Neural cell (in vitro differentiated cells): ENCODE measurements at regions not wholly inside any gene's neighbourhood (a gene's known extent, or its start where the extent isn't known, plus 50 kb on each side); places are given as distances from the start of the nearest gene placed in this dataset.

Source experiments
- H2AFZ ChIP-seq: fragments of 200-600, 300-800 bp; sonication (generic), shearing (Covaris generic); 2 replicates; pipeline ENCODE4 v1.6.0; 2014; ENCODE audit warnings: low read depth, mild to moderate bottlenecking, antibody characterized with exemption, low read length, moderate library complexity
- H3F3A ChIP-seq: fragments of 200-600 bp; shearing (Covaris generic); 2 replicates; pipeline ENCODE4 v1.6.1; 2016; ENCODE audit warnings: mild to moderate bottlenecking, moderate library complexity, mixed read lengths, antibody characterized with exemption, low read length; ENCODE audit not compliant: insufficient read depth, poor library complexity, severe bottlenecking
- H3K27ac ChIP-seq: fragments of 200-600, 300-800 bp; sonication (generic), shearing (Covaris generic); 2 replicates; pipeline ENCODE4 v1.5.1; 2014; ENCODE audit warnings: mild to moderate bottlenecking, low read length, moderate library complexity
- H3K27me3 ChIP-seq: fragments of 300-800, 200-600 bp; sonication (generic), shearing (Covaris generic); 2 replicates; pipeline ENCODE4 v1.6.0; 2014; ENCODE audit warnings: mild to moderate bottlenecking, low read depth, low read length, moderate library complexity; ENCODE audit not compliant: insufficient read depth
- H3K36me3 ChIP-seq: fragments of 300-800, 200-600 bp; sonication (generic), shearing (Covaris generic); 2 replicates; pipeline ENCODE4 v1.5.1; 2014; ENCODE audit warnings: mild to moderate bottlenecking, antibody characterized with exemption, low read length, moderate library complexity; ENCODE audit not compliant: insufficient read depth
- H3K4me2 ChIP-seq: fragments of 300-800, 200-600 bp; sonication (generic), shearing (Covaris generic); 2 replicates; pipeline ENCODE4 v1.6.0; 2014; ENCODE audit warnings: mild to moderate bottlenecking, low read length
- H3K4me3 ChIP-seq: fragments of 300-800, 200-600 bp; sonication (generic), shearing (Covaris generic); 2 replicates; pipeline ENCODE4 v1.5.1; 2014; ENCODE audit warnings: mild to moderate bottlenecking, low read length, moderate library complexity
- H3K79me2 ChIP-seq: fragments of 200-600 bp; shearing (Covaris generic); replicated peaks from 2 replicates; pipeline ENCODE4 v1.6.0; 2014; ENCODE audit warnings: mild to moderate bottlenecking, low read length, moderate library complexity; ENCODE audit not compliant: insufficient read depth
- H3K9ac ChIP-seq: fragments of 300-800, 200-600 bp; sonication (generic), shearing (Covaris generic); 2 replicates; pipeline ENCODE4 v1.6.1; 2016; ENCODE audit warnings: mild to moderate bottlenecking, low read length, mixed read lengths
- H3K9me2 ChIP-seq: fragments of 200-600 bp; shearing (Covaris generic); 2 replicates; pipeline ENCODE4 v1.6.1; 2016; ENCODE audit warnings: mild to moderate bottlenecking, low read length, mixed read lengths; ENCODE audit not compliant: insufficient read depth
- H3K9me3 ChIP-seq: fragments of 200-600, 300-800 bp; sonication (generic), shearing (Covaris generic); 2 replicates; pipeline ENCODE4 v1.6.1; 2016; ENCODE audit warnings: mild to moderate bottlenecking, mixed run types, low read length, moderate library complexity, mixed read lengths
- H4K20me1 ChIP-seq: fragments of 200-600 bp; shearing (Covaris generic); 2 replicates; pipeline ENCODE4 v1.6.1; 2016; ENCODE audit warnings: mild to moderate bottlenecking, mixed run types; ENCODE audit not compliant: insufficient read depth
- EP300 ChIP-seq: fragments of 450-650 bp; conservative IDR thresholded peaks from 2 replicates; pipeline ENCODE4 v1.6.1; 2014; ENCODE audit warnings: antibody characterized with exemption, mild to moderate bottlenecking, moderate library complexity; ENCODE audit not compliant: poor library complexity, severe bottlenecking
- EZH2 ChIP-seq: fragments of 200-600, 300-800 bp; shearing (Covaris generic), sonication (generic); IDR thresholded peaks from 2 replicates; pipeline ENCODE4 v1.6.1; 2014; ENCODE audit warnings: antibody characterized with exemption, low read length, borderline replicate concordance, mild to moderate bottlenecking; ENCODE audit not compliant: insufficient read depth, poor library complexity, severe bottlenecking
- MXI1 ChIP-seq: fragments of 450-650 bp; conservative IDR thresholded peaks from 2 replicates; pipeline ENCODE4 v1.6.1; 2014; ENCODE audit warnings: antibody characterized with exemption, mild to moderate bottlenecking; ENCODE audit not compliant: poor library complexity, severe bottlenecking
- POLR2AphosphoS5 ChIP-seq: IDR thresholded peaks from 2 replicates; pipeline ENCODE4 v1.6.1; 2012
- RAD21 ChIP-seq: fragments of 450-650 bp; conservative IDR thresholded peaks from 2 replicates; pipeline ENCODE4 v1.6.1; 2014; ENCODE audit warnings: antibody characterized with exemption, mild to moderate bottlenecking, moderate library complexity
- REST ChIP-seq: IDR thresholded peaks from 2 replicates; pipeline ENCODE4 v1.6.1; 2012; ENCODE audit warnings: borderline replicate concordance
- SMC3 ChIP-seq: fragments of 450-650 bp; conservative IDR thresholded peaks from 2 replicates; pipeline ENCODE4 v1.6.1; 2014; ENCODE audit warnings: antibody characterized with exemption, mild to moderate bottlenecking, moderate library complexity; ENCODE audit not compliant: poor library complexity
- TAF1 ChIP-seq: IDR thresholded peaks from 2 replicates; pipeline ENCODE4 v1.6.1; 2012; ENCODE audit warnings: low read depth
- TF ChIP-seq, protein P1 (sequence below): fragments of 450-650 bp; IDR thresholded peaks from 2 replicates; pipeline ENCODE4 v1.5.1; 2014; ENCODE audit warnings: antibody characterized with exemption, mild to moderate bottlenecking, moderate library complexity; ENCODE audit not compliant: poor library complexity, severe bottlenecking

- H3K9me2 ChIP-seq = no peaks in the 10 kb centered on the region
- H3K36me3 ChIP-seq = no peaks in the 10 kb centered on the region
- no peak overlapping the region for H3K27ac ChIP-seq
- H3K27me3 ChIP-seq = no peaks in the 10 kb centered on the region
- no peaks in the 10 kb centered on the region for H4K20me1 ChIP-seq
- no peak overlapping the region for H3K4me2 ChIP-seq
- H2AFZ ChIP-seq = no peak overlapping the region
- H3F3A ChIP-seq = no peaks in the 10 kb centered on the region
- H3K4me3 ChIP-seq = no peak overlapping the region
- no peaks in the 10 kb centered on the region for H3K9me3 ChIP-seq
- no peaks in the 10 kb centered on the region for H3K79me2 ChIP-seq
- H3K9ac ChIP-seq = no peak overlapping the region
- no peak for TF ChIP-seq POLR2AphosphoS5
- no peak for TF ChIP-seq RAD21
- no peak for TF ChIP-seq MXI1
- TF ChIP-seq TAF1 = no peak
- TF ChIP-seq REST = no peak
- no peak for TF ChIP-seq SMC3
- TF ChIP-seq EP300 = no peak
- TF ChIP-seq, protein P1, sequence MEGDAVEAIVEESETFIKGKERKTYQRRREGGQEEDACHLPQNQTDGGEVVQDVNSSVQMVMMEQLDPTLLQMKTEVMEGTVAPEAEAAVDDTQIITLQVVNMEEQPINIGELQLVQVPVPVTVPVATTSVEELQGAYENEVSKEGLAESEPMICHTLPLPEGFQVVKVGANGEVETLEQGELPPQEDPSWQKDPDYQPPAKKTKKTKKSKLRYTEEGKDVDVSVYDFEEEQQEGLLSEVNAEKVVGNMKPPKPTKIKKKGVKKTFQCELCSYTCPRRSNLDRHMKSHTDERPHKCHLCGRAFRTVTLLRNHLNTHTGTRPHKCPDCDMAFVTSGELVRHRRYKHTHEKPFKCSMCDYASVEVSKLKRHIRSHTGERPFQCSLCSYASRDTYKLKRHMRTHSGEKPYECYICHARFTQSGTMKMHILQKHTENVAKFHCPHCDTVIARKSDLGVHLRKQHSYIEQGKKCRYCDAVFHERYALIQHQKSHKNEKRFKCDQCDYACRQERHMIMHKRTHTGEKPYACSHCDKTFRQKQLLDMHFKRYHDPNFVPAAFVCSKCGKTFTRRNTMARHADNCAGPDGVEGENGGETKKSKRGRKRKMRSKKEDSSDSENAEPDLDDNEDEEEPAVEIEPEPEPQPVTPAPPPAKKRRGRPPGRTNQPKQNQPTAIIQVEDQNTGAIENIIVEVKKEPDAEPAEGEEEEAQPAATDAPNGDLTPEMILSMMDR = no peak
- no peak for TF ChIP-seq EZH2
These were observed 223.0 kb downstream of the UBE2E3 start for GRCh38 chr2:181203412-181203811.

DNA sequence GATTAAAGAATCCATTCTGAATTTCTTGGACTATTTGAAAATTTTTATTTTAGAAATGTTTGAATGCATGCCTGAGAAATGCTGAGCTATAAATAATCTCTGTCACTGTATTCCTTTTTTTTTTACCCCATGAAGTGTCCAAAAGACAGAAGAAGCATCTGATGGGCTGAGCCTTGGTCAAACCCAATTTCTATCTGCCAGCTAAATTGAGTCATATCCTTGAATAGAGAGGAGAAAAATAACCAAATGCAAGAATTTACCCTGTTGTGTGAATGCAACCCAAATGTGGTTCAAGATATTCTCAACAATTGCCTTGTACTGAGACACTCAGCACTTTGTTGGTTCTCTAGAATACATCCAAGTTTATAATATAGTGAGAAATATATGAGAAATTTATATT, 223.5 kb downstream of the UBE2E3 start:
- H3F3A ChIP-seq = no peaks in the 10 kb centered on the region
- H3K9me3 ChIP-seq = no peaks in the 10 kb centered on the region
- TF ChIP-seq, protein P1 = no peak
- TF ChIP-seq REST = no peak
- no peak for TF ChIP-seq SMC3
- no peak for TF ChIP-seq RAD21
- H3K27ac ChIP-seq = no peak overlapping the region
- no peaks in the 10 kb centered on the region for H3K9me2 ChIP-seq
- no peaks in the 10 kb centered on the region for H4K20me1 ChIP-seq
- H2AFZ ChIP-seq = no peak overlapping the region
- no peak overlapping the region for H3K9ac ChIP-seq
- no peak overlapping the region for H3K4me2 ChIP-seq
- no peak overlapping the region for H3K4me3 ChIP-seq
- no peaks in the 10 kb centered on the region for H3K36me3 ChIP-seq
- H3K27me3 ChIP-seq = no peaks in the 10 kb centered on the region
- no peaks in the 10 kb centered on the region for H3K79me2 ChIP-seq
